Esophagus squamous epithelium (tissue), 5 donors: ENCODE measurements at regions not wholly inside any gene's neighbourhood (a gene's known extent, or its start where the extent isn't known, plus 50 kb on each side); places are given as distances from the start of the nearest gene placed in this dataset.

ENCODE experiments used
- DNase-seq: peaks from one replicate; lab custom pipeline; 2025; lab: John Stamatoyannopoulos, UW
- H3K27ac ChIP-seq, 4 donors: fragments of 200-600 bp; sonication (generic); one replicate each; pipeline ENCODE4 v1.5.1; 2016 to 2019; ENCODE audit warnings: mild to moderate bottlenecking in 1 of 4
- H3K27me3 ChIP-seq, 4 donors: fragments of 200-600 bp; sonication (generic); 1 replicate in 3 of 4; 2 replicates in 1 of 4; pipeline versions ENCODE4 v1.5.1 to v1.6.0; 2017 to 2021; ENCODE audit warnings: antibody characterized with exemption in 1 of 4
- H3K36me3 ChIP-seq, 3 donors: fragments of 200-600 bp; sonication (generic); one replicate each; pipeline ENCODE4 v1.5.1; 2016 to 2019
- H3K4me1 ChIP-seq, 3 donors: fragments of 200-600 bp; sonication (generic); one replicate each; pipeline ENCODE4 v1.5.1; 2017 to 2019
- H3K4me3 ChIP-seq, 4 donors: fragments of 200-600 bp; sonication (generic); 1 replicate in 3 of 4; 2 replicates in 1 of 4; pipeline ENCODE4 v1.5.1; 2016 to 2019; ENCODE audit warnings: mild to moderate bottlenecking in 2 of 4, moderate library complexity in 1 of 4
- H3K9me3 ChIP-seq, 3 donors: fragments of 200-600 bp; sonication (generic); one replicate each; pipeline ENCODE4 v1.5.1; 2016 to 2019
- POLR2A ChIP-seq, 4 donors: fragments of 450-650 bp; IDR thresholded peaks; one replicate each; pipeline ENCODE4 v1.6.1; 2017; ENCODE audit warnings: antibody characterized with exemption in 4 of 4, mild to moderate bottlenecking in 4 of 4, moderate library complexity in 3 of 4
- WGBS, 2 donors: methylation state at CpG; one replicate each; pipeline ENCODE4 v1.1.5; 2018; 5-methylcytosine and 5-hydroxymethylcytosine counted together
- intact Hi-C: fragments of 100-400 bp; cut with DNase I; formaldehyde crosslinking; loops from one replicate; pipeline ENCODE4 v1.15.0; 2022
- TF ChIP-seq, protein P1 (sequence below), 6 experiments: fragments of 450-650 bp in 4 of 6; fragments of 200-600 bp in 2 of 6; sonication (generic) in 2 of 6; IDR thresholded peaks; one replicate each; pipeline ENCODE4 v1.5.1; 2016 to 2019; ENCODE audit warnings: antibody characterized with exemption in 6 of 6, mild to moderate bottlenecking in 4 of 6, moderate library complexity in 4 of 6
- donor health status: DM: yes; HTN: yes; CAD: no.

DNA sequence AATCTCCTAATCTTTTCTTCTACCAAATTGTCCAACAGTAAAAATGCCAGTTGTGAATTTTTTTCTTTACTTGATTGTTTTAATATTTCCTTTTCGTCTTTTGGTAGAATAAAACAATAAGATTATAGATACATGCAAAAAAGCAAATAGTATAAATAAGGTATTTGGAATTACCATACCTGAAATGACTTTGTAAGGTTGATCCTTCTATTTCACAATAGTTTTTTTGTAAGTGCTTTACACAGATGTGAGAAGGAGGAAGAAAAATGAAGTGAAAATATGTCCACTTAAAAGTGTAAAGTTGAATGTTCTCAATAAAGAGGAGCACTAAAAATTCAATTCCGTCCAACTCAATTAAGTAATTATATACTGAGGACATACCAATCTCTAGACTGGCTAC is 457.6 kb downstream of the UTRN start:
- H3K27me3 ChIP-seq, result no peaks in the 10 kb centered on the region
- 83 to 88% methylated on average over 2 of the region's 2 CpGs for WGBS, 2 donors
- H3K9me3 ChIP-seq, result no peaks in the 10 kb centered on the region
- no peak overlapping the region for H3K4me3 ChIP-seq
- DNase-seq, result no peak
- H3K27ac ChIP-seq, result no peak overlapping the region
- TF ChIP-seq, protein P1, sequence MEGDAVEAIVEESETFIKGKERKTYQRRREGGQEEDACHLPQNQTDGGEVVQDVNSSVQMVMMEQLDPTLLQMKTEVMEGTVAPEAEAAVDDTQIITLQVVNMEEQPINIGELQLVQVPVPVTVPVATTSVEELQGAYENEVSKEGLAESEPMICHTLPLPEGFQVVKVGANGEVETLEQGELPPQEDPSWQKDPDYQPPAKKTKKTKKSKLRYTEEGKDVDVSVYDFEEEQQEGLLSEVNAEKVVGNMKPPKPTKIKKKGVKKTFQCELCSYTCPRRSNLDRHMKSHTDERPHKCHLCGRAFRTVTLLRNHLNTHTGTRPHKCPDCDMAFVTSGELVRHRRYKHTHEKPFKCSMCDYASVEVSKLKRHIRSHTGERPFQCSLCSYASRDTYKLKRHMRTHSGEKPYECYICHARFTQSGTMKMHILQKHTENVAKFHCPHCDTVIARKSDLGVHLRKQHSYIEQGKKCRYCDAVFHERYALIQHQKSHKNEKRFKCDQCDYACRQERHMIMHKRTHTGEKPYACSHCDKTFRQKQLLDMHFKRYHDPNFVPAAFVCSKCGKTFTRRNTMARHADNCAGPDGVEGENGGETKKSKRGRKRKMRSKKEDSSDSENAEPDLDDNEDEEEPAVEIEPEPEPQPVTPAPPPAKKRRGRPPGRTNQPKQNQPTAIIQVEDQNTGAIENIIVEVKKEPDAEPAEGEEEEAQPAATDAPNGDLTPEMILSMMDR (IDR thresholded peaks at IDR 0.05), result no peak
- no peak for TF ChIP-seq POLR2A (IDR thresholded peaks at IDR 0.05)
- intact Hi-C loops, result no loop called here
- H3K36me3 ChIP-seq, result peaks cover 0 to 16% (median 0%) of the 10 kb centered on the region in 3 donors
- H3K4me1 ChIP-seq, result no peaks in the 10 kb centered on the region

DNA sequence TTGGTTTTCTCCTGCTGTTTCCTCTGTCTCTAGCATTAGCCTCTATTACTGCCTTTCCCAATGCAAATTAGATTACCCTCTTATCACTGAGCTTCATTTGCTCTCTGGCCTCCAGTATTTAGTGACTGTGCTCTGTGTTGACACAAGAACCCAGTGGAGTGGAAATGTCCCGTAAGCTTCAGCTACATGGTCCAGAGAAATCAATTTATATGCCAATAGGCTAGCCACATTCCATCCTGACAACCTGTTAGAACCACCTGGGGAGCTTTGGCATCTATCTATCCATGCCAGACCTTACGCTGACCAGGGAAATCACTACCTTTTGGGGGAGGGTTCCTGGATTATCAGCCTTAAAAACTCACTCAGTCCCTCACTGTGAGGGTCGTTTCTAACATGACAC is 459.6 kb downstream of the UTRN start:
- Histone ChIP-seq H3K36me3 (peaks cover 0 to 34% (median 0%) of the 10 kb centered on the region in 3 donors), H3K27me3 (no peaks in the 10 kb centered on the region), H3K9me3 (no peaks in the 10 kb centered on the region), H3K4me3 (no peak overlapping the region), H3K27ac (no peak overlapping the region), H3K4me1 (no peaks in the 10 kb centered on the region)
- WGBS, 2 donors, result 73 to 92% methylated on average over 3 of the region's 3 CpGs
- intact Hi-C loops, result no loop called here
- DNase-seq, result no peak
- TF ChIP-seq, protein P1 (IDR thresholded peaks at IDR 0.05), result no peak
- TF ChIP-seq POLR2A (IDR thresholded peaks at IDR 0.05), result no peak

GRCh38 chr6:144745439-144745838 is 460.3 kb downstream of the UTRN start:
- TF ChIP-seq, protein P1 (IDR thresholded peaks at IDR 0.05), result no peak
- no peak for TF ChIP-seq POLR2A (IDR thresholded peaks at IDR 0.05)
- peaks cover 0 to 41% (median 0%) of the 10 kb centered on the region in 3 donors for H3K36me3 ChIP-seq
- no peaks in the 10 kb centered on the region for H3K4me1 ChIP-seq
- DNase-seq, result no peak
- H3K9me3 ChIP-seq, result no peaks in the 10 kb centered on the region
- intact Hi-C loops, result no loop called here
- H3K27me3 ChIP-seq, result no peaks in the 10 kb centered on the region
- no peak overlapping the region for H3K4me3 ChIP-seq
- 61 to 66% methylated on average over 3 of the region's 3 CpGs for WGBS, 2 donors
- H3K27ac ChIP-seq, result no peak overlapping the region

- WGBS, 2 donors, result 89 to 93% methylated on average over 1 of the region's 1 CpG
- Histone ChIP-seq H3K9me3 (no peaks in the 10 kb centered on the region), H3K27ac (no peak overlapping the region), H3K4me1 (no peaks in the 10 kb centered on the region), H3K27me3 (no peaks in the 10 kb centered on the region), H3K36me3 (peaks cover 0 to 47% (median 0%) of the 10 kb centered on the region in 3 donors), H3K4me3 (no peak overlapping the region)
- no peak for DNase-seq
- no peak for TF ChIP-seq POLR2A (IDR thresholded peaks at IDR 0.05)
- TF ChIP-seq, protein P1 (IDR thresholded peaks at IDR 0.05), result no peak
- intact Hi-C loops, result no loop called here
Measured at GRCh38 chr6:144746902-144747469, 461.9 kb downstream of the UTRN start.

DNA sequence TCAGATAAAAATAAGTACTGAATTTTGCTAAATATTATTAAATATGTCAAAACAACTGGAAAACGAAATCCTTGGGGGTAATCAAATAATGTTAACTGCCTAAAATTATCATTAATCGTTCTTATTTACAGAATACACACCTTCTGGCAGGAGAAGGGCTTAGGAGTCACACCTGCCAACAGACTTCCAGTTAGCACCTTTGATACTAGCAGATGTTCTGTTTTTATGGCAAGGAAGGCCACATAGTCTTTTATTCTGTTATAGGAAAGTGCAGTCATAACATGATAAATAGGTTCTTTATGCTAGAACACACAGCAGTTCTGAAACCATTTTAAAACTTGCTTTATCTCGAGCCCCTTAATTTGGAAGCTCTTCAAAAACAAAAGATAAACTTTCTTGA is 464.1 kb downstream of the UTRN start:
- WGBS, 2 donors, result 75% methylated on average over 3 of the region's 3 CpGs
- DNase-seq, result no peak
- Histone ChIP-seq H3K36me3 (peaks cover 0 to 70% (median 0%) of the 10 kb centered on the region in 3 donors), H3K4me1 (no peaks in the 10 kb centered on the region), H3K27ac (no peak overlapping the region), H3K27me3 (no peaks in the 10 kb centered on the region), H3K4me3 (no peak overlapping the region), H3K9me3 (no peaks in the 10 kb centered on the region)
- intact Hi-C loops, result no loop called here
- TF ChIP-seq, protein P1 (IDR thresholded peaks at IDR 0.05), result no peak
- TF ChIP-seq POLR2A (IDR thresholded peaks at IDR 0.05), result no peak
